GDM1 (cell line): ENCODE measurements at regions not wholly inside any gene's neighbourhood (a gene's known extent, or its start where the extent isn't known, plus 50 kb on each side); places are given as distances from the start of the nearest gene placed in this dataset.

Source experiments
- DNase-seq: peaks from one replicate; lab custom pipeline; 2025; lab: John Stamatoyannopoulos, UW

DNA sequence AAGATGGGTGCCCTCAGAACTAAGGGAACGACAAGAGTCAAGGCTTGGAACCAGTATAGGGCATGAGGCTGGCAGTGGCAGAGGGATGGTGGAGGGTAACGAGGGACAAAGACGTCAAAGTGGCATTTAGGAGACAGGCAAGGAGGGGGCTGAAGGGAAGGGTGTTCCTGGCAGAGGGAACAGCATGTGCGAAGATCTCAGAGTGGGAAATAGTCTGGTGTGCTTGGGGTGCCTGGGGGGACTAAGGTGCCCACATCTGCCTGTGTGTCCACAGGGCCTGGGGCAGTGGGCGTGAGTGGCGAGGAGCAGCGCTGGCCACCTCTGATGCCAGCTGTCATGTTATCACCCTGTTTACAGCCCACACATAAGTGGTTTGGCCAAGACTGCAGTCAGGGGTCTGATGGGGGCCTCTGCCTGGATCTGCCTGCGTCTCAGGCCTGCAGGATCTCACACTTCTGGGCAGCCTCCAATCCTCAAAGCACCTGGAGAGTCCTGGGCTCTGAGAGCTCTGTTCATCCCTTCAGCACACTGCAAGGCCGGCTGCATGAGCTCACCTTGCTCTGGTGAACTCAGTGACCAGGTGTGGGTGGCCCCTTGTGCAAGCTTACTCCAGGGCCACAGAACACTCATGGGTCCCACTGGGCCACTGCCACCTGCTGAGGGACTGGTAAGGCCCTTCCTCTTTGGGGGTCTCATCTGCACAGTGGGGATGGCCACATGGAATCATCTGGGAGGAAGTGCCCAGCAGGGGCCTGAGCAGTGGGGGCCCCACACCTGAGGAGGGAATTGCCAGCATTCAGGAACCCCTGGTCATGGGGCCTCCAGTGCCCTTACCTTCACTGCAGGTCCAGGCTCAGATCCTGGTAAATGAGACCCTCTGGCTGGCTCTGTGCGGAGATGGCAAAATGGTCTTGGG lies 89.7 kb upstream of the SHISAL1 start:
- no peak for DNase-seq

DNA sequence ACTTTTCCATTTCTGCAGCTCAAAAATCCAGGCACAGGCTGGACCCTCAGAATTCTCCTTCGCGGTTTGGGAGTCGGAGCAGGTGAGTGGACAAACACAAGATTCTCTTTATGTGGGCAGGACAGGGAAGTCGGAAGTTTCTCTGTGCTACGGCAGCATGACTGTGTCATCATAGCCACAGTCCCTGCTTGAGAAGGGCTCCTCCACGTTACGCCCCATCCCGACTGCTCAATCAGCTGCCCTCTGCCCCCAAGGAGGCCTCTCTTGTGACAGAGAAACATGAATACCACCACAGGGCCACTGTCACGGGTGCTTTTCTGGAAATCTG lies 89.0 kb upstream of the SHISAL1 start:
- no peak for DNase-seq

DNA sequence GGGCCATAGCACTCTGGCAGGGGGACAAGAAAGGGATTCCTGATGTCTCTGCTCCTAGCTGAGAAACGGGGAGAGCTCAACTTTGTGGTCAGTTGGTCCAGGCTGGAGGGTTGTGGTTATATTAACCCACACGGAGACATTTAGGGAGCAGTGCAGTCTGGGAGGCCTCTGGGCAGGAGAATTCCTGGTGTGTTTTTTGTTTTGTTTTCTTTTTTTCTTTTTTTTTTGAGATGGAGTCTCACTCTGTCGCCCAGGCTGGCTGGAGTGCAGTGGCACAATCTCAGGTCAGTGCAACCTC lies 88.0 kb upstream of the SHISAL1 start:
- DNase-seq: no peak

DNA sequence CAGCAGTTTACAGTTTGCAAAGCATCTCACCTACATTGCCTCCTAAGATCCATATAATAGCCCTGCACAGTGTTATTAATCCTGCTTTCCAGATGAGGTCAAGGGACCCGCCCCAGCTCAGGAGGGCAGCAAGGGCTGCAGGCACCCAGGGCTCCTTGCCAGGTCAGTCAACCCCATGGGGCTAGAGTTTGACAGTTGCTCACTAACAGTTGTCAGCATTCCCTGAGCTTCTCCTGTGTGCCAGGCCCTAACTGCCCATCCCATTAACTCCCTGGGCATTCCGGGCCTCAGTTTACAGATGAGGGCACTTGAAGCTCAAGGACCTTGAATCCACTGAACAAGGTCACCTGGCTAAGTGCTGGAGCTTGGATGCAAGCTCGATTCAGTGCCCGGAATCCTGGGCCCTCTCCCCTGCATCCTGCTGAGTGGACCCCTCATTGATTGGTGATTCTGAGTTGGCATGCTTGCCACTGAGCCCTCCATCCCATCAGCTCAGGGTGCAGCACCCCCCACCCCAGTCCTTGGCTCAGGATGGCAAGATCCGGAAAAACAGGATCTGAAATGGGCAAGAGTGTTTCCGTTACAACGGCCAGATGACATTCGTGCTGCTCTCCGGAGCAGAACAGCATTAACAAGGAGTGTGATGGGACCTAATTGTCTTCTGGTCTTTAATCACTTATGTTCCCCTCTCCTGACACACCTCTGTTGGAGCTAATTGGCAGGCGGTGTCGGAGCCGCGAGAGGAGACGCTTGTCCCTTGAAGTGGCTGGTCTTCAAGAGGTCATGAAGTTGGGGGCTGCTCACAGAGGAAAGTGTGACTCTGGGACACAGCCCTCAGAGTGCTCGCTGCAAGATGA lies 87.4 kb upstream of the SHISAL1 start:
- DNase-seq: no peak

DNA sequence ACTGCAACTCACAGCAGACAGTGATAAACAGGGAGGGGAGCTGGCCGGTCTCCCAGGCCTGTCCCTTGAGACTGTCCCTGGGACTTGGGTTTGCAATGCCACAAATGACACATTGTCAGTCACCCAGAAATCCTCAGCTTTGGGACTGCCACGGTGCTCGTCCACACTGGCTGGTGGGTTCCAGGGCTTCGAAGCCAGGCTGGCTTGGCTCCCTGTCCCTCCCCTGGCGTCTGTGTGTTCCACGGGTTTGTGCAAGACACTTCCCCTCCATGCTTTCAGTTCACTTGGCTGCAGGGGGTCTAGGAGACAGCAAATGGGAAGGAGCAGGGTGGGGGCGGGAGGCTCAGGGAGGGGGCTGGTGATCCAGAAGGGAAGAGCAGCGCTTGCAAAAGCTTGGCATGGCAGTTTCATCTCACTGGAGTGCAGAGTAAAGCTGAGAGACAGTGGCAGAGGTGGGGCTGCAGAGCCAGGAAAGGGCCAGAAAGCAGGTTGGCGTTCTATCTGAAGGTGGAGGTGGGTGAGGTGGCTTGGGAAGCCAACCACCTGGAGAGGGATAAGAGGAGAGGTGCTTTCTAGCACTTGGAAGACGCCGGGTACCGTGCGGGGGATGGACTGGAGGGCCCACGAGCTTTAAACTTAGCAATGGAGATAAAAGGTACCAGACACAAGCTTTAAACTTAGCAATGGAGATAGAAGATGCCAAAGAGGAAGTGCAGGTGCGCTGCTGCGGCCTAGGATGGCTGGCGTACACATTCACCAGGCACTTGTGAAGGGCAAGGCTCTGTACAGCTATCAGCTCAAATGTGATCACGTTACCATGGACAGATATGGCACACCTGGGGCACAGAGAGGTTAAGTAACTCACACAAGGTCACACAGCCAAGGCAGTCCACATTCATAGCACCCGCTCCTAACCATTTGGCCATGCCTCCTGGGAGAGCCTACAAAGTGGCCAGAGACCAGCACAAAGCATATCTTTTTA lies 86.4 kb upstream of the SHISAL1 start:
- no peak for DNase-seq

DNA sequence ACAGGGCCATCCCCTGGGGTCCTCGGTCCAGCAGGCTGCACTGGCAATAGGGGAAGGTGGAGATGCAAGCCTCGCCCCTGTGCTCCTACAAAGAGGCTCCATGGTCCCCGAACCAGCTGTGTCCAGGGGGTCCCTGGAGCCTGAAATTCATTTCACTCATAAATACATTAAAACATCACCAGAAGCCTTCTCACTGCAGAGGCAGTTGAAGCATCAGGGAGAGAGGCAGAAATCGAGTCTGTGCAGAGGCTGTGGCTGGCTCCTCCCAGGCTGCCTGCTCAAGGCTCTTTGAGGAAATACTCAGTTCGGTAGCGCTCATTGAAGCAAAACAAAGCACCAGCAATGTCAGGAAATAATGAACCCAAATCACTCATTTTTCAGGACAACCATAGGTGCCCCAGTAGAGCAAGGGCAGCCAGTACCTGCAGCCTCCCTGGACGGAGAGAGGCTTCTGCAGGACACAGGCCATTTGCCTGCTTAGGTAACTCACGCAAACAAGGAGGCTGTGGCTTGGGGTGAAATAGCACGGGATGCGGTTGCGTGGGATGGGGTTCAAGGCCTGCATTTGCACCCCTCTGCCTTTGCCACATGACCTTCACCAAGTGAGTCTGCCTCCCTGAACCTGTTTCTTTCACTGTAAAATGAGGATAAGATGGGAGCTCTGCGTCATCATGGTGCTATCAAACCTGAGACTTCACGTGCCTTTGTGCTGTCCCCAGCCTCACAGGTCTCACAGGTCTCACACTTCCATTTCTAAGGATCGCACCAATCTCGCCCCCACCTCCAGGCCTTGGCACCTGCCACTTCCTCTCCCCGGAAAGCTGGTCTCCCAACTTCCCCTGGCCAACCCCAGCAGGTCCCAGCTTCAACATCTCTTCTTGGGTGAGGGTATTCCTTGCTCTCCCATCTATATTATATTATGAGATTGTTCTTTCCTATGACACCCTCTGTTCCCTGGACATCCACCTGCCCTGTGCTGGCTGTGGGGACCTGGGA lies 84.3 kb upstream of the SHISAL1 start:
- DNase-seq: no peak

DNA sequence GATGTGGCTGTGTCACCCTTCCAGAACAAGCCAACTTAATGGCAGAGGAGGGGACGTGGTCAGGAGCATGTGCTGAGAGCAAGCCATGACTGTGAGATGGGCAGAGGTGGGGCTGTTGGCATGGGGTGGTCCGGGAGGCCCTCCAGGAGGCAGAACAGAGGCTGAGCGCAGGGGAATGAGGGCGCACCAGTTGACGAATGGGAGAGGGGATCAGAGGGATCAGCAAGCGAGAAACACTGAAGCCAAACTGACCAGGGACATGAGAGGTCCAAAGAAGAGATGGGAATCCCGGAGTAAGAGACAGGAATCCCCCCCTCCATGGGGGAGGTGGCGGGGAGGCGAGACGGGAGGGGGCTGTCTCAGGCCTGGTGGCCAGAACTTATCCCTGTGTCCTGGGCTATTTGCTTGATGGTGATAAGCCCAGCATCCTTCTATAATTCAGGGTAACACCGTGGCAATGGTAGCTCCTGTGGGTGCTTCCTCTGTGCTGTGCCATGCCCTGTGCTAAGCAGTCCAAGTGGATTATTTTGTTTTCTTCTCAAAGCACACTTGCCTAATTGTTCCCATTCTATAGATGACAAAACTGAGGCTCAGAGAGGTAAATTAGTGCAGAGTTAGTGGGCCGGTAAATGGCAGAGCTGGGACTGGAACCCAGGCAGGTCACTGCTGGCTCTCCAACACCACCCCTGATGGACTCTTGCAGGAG lies 83.4 kb upstream of the SHISAL1 start:
- no peak for DNase-seq

DNA sequence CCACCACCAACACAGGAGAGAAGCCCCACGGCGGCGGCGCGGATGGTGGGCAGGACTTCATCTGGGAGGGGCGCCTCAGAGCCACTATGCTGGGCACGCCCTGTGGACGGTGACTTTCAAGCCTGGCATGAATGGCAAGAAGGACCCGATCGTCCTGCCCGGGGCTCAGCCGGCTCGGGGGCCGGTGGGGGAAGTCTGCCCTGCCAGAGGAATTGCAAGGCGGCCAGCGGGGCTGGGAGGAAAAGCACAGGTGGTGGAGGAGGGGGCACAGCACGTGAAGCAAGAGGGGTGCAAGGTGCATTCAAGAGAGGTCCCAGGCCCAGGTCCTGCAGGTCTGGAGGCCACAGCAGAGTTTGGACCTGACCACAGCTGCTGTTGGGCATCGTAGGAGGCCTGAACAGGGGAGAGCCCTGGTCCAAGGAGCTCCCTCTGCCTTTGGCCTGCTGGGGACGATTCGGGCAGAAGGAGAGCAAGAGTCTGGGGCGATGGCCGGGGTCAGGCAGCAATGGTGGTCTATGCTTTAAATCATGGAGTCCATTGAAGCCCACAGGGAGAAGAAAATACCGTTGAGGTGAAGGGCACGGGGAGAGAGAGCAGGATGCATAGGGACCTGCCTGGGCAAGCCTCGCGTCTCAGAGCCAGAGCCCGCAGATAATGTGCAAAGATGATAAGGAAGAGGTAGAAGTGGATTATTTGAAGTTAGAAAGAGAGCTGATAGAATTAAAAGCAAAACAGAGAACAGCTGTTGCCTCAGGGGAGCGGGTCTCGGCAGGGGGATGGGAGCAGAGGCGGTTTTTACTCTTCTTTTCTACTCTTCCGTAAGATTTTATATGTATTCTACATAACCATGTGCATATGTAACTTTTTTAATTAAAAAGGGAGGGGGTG lies 82.6 kb upstream of the SHISAL1 start:
- DNase-seq: no peak

DNA sequence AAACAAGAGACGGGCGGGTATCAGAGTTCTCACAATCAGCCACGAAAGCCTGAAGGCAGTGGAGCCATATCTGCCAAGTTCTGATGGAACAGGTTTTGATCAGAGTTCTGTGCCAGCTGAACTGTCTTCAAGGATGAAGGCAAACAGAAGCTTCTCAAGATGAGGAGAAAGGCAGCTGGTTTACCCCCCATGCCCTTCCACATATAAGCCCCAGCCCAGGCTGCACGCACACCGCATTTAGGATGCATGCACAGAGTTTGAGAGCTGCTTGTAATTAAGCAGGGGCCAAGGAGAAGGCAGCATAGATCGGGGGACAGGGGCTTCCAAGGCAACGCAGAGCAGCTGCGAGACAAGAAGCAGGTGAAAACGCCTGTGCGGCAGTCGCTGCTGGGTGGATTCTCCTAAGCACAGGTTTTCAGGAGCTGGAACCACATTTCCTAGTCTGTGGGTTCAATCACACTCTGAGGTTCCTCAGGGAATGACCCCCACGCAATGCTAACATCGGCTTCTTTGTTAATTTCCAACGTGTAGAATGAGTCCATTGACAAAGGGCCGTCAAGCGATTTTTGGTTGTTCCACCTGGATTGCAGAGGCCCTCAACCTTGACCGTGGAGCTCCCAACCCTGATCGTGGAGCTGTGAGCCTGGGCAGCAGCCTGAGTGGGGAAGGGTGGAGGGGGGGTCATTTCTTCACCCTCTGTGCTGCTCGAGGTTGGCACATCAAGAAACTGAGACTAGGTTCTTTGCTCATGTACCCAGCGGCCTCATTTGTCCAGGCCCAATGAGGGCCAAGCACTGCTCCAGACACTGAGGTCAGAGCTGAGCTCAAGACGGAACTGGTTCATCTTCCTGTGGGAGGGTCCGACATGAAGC lies 81.7 kb upstream of the SHISAL1 start:
- no peak for DNase-seq

DNA sequence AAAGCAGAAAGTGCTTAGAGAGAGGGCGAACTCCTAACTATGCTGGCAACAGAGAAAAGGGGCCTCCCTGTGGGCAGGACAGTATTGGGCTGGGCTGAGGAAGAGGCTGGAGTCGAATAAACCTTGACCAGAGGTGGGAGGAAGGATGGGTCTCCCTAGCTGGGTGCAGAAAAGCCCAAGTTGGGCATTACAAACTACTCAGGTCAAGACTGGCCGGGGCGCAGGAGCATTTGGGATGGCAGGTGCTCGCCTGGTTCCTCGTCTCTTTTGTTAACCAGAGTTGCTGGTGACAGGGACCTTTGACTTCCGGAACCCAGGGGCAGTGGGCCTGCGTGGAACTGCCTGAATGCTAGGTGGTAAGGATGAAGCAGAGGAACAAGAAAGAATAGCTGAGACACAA lies 80.3 kb upstream of the SHISAL1 start:
- no peak for DNase-seq

DNA sequence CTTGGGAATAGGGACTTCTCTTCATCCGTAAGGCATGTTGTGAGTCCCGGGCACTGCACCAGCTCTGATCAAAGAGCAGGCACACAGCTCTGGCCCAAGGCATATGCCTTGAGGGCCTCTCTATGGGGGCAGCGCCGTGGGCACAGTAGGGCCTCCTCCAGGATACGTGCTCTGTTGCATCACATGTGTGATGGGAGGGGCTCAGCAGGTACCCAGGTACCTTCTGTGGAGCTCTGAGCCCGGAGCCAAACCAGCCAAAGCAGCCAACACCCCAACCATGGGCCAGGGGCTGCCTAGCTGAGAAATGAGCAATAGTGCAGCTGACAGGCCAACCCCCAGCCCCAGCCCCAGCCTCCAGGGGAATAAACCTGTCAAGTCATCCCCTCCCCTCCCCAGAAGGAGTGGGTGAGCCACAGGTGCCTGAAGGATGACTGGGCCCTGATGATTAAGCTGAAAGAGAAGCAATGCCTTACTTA lies 79.7 kb upstream of the SHISAL1 start:
- no peak for DNase-seq

DNA sequence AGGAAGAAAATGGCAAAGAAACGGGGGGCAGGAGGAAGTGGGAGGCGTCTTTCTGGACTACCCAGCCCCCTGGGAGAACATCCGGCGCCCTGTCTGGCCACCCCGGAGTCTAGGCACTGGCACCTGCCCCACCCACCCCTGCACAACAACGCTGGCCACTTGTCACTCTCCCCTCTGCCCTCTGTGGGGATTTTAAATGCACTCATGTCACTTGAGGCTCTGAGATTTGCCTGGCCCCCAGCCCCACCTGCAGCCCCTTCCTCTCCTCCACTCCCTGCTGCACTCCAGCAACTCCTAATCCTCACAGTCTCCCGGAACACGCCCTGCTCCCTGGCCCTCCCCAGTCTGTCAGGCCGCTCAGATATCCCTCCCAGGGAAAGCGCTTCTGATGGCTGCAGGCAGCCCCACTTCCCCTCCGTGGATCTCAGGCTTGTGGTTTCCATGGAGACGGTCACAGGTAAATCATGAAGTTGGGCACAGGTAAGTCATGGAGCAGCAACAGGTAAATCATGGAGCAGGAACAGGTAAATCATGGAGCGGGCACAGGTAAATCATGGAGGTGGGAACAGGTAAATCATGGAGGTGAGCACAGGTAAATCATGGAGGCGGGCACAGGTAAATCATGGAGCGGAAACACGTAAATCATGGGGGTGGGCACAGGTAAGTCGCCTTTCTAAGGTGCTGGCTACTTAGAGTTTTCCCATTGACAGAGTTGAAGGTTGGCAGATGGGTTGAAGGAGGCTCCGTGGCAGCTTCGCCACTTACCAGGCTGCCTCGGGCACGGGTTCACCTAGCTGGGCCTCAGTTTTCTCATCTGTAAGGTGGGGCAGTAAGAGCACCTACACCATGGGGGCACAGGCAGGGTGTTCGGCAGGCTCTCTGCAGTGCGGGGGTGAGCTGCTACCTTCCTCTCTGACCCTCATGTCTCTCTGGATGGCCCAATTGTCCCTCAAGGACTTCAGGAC lies 79.0 kb upstream of the SHISAL1 start:
- DNase-seq: no peak

DNA sequence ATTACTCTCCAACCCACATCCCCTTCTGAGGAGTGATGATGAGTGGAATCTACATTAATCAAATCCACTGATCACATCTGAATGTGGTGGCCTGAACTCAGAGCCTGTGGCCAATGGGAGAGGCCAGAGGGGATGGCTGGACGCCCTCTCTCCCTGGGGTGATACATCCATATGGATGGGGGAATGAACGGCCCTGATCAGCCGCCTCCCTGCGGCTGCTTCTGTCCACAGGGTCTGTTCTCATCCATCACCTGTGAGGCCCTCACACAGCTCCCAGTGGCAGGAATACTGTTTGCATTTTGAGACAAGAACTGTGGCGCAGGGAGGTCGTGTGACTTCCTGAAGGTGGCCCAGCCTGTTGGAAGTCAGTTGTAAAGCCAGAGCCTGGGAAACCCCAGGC lies 78.3 kb upstream of the SHISAL1 start:
- no peak for DNase-seq

DNA sequence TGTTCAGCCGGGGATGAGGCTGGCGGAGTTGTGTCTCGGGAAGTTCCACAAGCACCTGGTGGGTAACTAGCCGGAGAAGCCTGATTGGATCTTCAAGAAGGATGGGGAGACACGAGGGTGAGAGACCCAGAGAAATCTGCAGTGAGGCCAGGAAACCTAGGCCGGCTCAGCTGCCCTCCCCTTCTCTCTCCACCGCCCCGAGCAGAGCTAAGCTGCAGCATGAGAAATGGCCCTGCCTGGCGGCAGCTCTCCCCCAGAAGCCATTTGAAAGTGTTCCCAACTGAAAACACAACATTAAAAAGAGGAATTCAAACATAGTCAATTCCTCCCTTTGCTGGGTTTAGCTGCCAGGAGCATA lies 77.8 kb upstream of the SHISAL1 start:
- DNase-seq: no peak

DNA sequence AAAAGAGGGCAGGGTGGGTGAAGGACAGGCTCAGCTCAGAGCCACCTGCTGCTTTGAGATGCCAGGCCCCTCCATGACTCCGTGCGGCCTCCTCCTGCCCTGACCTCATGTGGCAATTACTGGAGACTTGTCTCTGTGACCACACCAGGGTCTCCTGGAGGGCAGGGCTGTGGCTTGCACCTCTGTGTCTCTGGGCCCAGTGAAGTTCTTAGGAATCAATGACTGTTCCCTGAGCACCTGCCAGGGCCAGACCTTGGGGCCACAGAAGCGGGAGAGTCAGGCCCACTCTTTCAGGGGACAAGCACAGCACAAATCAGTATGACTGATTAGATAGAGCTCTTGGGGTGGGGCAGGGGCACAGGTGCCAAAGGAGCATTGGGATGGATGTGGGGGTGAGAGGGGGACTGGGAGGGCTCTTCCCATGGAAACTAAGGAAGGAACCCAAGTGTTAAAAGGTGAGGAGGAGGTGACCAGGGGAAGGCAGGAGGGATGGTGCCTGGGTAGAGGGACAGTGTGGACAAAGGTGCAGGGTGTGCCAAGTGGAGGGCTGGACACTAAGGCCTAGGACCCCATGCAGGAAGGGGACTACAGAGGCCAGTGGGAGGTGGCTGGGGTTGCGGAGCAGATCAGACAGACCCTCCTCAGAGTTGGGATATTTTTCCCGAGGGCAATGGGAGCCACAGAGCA lies 77.3 kb upstream of the SHISAL1 start:
- DNase-seq: no peak

DNA sequence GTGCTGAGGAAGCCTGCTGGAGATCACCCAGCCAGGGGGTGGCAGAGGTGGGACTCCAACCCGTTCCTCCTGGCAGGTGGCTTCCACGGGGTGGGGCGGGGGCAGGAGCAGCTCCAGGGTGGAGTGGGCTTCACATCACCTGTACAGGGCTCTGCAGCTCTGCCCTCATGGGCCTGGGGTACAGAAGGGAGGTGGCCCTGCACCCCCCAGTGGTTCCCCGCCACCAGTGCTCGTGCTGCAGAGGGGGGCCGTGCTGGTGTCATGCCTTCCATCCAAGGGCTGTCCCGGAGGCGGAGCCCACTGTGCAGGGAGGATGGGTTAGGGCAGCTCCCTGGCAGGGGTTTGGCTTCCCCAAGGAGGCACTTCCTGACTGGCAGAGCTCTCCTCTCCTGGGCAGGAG lies 76.4 kb upstream of the SHISAL1 start:
- no peak for DNase-seq

DNA sequence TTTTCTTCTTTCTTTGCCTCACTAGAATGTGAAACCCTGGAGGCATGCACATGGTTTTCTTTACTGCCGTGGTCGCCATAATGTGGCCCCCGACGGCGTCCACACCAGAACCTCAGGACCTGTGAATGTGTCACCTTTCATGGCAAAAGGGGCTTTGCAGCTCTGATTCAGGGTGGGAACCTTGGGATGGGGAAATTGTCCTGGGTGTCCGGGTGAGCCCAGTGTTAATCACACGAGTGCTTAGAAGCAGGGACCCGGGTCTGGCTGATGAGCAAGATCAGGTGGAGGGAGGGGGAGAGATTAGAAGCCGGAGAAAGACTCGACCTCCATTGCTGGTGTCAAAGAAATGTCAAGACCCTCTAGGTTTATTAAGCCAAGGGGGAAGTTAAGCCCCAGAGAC lies 74.7 kb upstream of the SHISAL1 start:
- DNase-seq: no peak
